ENCODE measurements at regions not wholly inside any gene's neighbourhood (a gene's known extent, or its start where the extent isn't known, plus 50 kb on each side); places are given as distances from the start of the nearest gene placed in this dataset.

DNA sequence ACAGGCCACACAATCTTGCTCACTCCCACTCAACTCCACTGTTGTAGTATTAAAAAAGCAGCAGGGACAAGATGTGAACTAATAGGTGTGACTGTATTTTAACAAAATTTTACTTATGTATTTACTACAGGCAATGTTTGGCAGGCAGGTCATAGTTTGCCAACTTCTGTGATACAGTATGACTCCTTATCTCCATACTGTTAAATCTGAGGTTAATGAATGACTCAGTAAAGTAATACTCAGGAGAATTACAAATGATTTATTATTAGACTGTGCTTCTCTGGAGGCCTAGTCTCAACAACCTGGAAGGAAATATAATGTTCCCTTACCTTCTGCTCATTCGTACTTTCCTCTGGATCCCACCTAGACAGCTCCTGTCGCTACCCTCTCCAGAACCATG lies 258.6 kb upstream of the KCNMB2 start (continued):
- TF ChIP-seq HNRNPK (IDR thresholded peaks at IDR 0.05; ENCODE audit: low read depth, low read length, poor library complexity, severe bottlenecking) = no peak
- TF ChIP-seq ZSCAN12 (CRISPR knock-in tag; IDR thresholded peaks at IDR 0.05) = no peak
- TF ChIP-seq EZH2 (conservative IDR thresholded peaks at IDR 0.05; ENCODE audit: low read depth, low read length) = no peak

DNA sequence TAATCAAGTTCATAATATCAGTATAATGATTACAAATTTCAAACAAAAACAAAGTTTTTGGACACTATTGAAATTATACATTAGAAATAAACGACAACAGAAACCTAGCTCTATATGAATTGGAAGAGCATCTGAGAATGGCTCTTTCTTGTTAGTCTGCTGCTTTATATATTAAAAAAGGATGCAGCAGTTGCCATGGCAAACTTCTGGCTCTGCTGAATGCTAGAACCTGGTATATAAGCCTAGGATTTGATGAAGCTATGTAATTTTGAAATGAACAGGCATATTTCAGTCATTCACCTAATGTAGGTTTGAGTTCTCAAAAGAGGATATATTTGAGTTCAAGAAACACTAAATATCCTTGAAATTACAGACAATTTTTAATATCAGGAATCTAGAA lies 252.7 kb upstream of the KCNMB2 start:
- in situ Hi-C loops (cut with HindIII; ENCODE audit: extremely low pct_ligation_motif_present, low pct_unique_long_range_greater_than_20kb) = no loop called here
- ATAC-seq (no peak), DNase-seq (ENCODE audit: low spot score) (no peak), FAIRE-seq (no peak)
- Histone ChIP-seq H2AFZ (ENCODE audit: low read length) (no peak overlapping the region), H3K4me2 (ENCODE audit: low read depth, low read length) (no peak overlapping the region), H3K27ac (ENCODE audit: extremely low read length, insufficient read depth, low read length) (no peak overlapping the region), H3K36me3 (replicated peaks in 1 of 2; ENCODE audit: control insufficient read depth in 1 of 2, insufficient read depth in 2 of 2, low read length in 2 of 2) (no peaks in the 10 kb centered on the region), H3K9me3 (ENCODE audit: low read length) (peaks cover 6% of the 10 kb centered on the region; the same call in 1 of the 2 replicates), H3K27me3 (ENCODE audit: control insufficient read depth in 1 of 2, insufficient read depth in 2 of 2, low read length in 2 of 2) (no peaks in the 10 kb centered on the region), H3K9ac (ENCODE audit: insufficient read depth, low read depth, low read length) (no peak overlapping the region), H3K4me1 (ENCODE audit: insufficient read depth, low read length) (no peaks in the 10 kb centered on the region), H4K20me1 (ENCODE audit: insufficient read depth, low read length) (no peaks in the 10 kb centered on the region), H3K79me2 (ENCODE audit: insufficient read depth, low read length) (no peaks in the 10 kb centered on the region), H3K4me3 (replicated peaks in 1 of 3; ENCODE audit: insufficient read depth in 1 of 3, low read depth in 2 of 3, low read length in 3 of 3) (no peak overlapping the region)
- CTCF ChIA-PET (ENCODE audit: low intra/inter-chr PET ratio, low total read pairs) = no interaction called here
- intact Hi-C loops (cut with micrococcal nuclease; ENCODE audit: unreplicated experiment) = no loop called here
- no TSS peak for BruUV-seq (replicated peaks)
- POLR2A ChIA-PET = no interaction called here
- TF ChIP-seq NFKB2 (CRISPR knock-in tag; IDR thresholded peaks at IDR 0.05; ENCODE audit: borderline replicate concordance) = no peak
- TF ChIP-seq ZFP82 (CRISPR knock-in tag; IDR thresholded peaks at IDR 0.05; ENCODE audit: borderline replicate concordance) = no peak
- no peak for TF ChIP-seq ZSCAN29 (CRISPR knock-in tag; conservative IDR thresholded peaks at IDR 0.05)
- TF ChIP-seq, protein P1, sequence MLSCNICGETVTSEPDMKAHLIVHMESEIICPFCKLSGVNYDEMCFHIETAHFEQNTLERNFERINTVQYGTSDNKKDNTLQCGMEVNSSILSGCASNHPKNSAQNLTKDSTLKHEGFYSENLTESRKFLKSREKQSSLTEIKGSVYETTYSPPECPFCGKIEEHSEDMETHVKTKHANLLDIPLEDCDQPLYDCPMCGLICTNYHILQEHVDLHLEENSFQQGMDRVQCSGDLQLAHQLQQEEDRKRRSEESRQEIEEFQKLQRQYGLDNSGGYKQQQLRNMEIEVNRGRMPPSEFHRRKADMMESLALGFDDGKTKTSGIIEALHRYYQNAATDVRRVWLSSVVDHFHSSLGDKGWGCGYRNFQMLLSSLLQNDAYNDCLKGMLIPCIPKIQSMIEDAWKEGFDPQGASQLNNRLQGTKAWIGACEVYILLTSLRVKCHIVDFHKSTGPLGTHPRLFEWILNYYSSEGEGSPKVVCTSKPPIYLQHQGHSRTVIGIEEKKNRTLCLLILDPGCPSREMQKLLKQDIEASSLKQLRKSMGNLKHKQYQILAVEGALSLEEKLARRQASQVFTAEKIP (CRISPR knock-in tag; IDR thresholded peaks at IDR 0.05; ENCODE audit: borderline replicate concordance) = no peak
- TF ChIP-seq ATRX (CRISPR knock-in tag; IDR thresholded peaks at IDR 0.05; ENCODE audit: borderline replicate concordance) = no peak
- no peak for TF ChIP-seq YEATS4 (CRISPR knock-in tag; IDR thresholded peaks at IDR 0.05; ENCODE audit: borderline replicate concordance)
- 36% methylated on average over 1 of the region's 1 CpG for WGBS (ENCODE audit: low lambda C conversion rate)
